NT2/D1 (cell line): ENCODE measurements at regions not wholly inside any gene's neighbourhood (a gene's known extent, or its start where the extent isn't known, plus 50 kb on each side); places are given as distances from the start of the nearest gene placed in this dataset.

Source experiments
- SUZ12 ChIP-seq: IDR thresholded peaks from 2 replicates; pipeline ENCODE4 v1.6.1; 2011; ENCODE audit not compliant: insufficient read length, insufficient read depth; ENCODE audit errors: extremely low read depth
- YY1 ChIP-seq: IDR thresholded peaks from 2 replicates; pipeline ENCODE4 v1.6.1; 2011; ENCODE audit not compliant: insufficient read length, insufficient read depth
- ZNF274 ChIP-seq: IDR thresholded peaks from 2 replicates; pipeline ENCODE4 v1.6.1; 2011; ENCODE audit warnings: mild to moderate bottlenecking, low read depth, low read length

DNA sequence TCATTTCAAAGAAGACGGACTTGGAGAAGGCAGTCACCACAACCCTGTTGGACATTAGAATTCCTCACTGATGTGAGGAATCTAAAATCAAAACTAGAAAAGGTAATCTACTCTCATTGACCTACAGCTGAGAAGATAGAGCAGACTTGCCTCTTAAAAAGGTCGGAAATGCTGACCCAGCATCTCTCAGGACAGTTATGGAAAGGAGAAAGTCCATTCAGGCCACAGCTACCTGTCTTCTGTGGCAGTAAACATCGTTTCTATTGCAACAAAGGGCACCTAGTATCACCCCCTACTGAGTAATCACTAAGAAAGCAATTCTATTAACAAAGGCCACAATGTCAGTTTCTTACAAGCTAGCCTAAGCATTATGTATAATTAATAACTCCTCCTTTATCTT, 601.7 kb downstream of the PRELID2 start:
- no peak for TF ChIP-seq ZNF274
- TF ChIP-seq SUZ12: no peak
- no peak for TF ChIP-seq YY1
